ENCODE measurements at regions not wholly inside any gene's neighbourhood (a gene's known extent, or its start where the extent isn't known, plus 50 kb on each side); places are given as distances from the start of the nearest gene placed in this dataset.

DNA sequence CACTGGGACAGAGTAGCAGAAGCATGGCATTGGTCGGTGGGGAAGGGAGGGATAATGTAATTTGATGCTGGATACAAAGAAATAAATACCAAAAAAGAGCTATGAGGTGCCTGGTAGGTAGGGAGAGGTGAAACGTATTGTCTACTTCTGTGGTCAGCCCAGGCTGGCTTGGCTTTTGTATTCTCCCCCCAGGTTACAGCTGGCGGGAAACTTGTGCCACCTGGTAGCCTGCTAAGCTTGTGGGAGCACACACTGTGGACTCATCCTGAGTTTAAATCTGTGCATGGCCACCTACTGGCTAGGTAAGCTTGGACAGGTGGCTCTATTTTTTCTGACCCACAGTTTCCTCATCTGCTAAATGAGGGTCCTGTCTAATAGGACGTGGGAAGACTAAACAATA, 165.2 kb upstream of the E2F8 start:
- Histone ChIP-seq H3K4me1 (ENCODE audit: insufficient read depth) (peaks cover 7% of the 10 kb centered on the region; the same call in 1 of the 2 replicates), H3K27me3 (ENCODE audit: insufficient read depth) (no peaks in the 10 kb centered on the region), H3K27ac (ENCODE audit: low read depth) (no peak overlapping the region), H2AFZ (no peak overlapping the region), H3K36me3 (ENCODE audit: insufficient read depth) (no peaks in the 10 kb centered on the region; the same call in 1 of the 2 replicates), H3F3A (replicated peaks; ENCODE audit: low read depth) (no peaks in the 10 kb centered on the region), H4K20me1 (replicated peaks; ENCODE audit: insufficient read depth) (no peaks in the 10 kb centered on the region), H3K9me2 (ENCODE audit: insufficient read depth) (no peaks in the 10 kb centered on the region), H3K4me3 (no peak overlapping the region), H3K79me2 (replicated peaks; ENCODE audit: insufficient read depth) (no peaks in the 10 kb centered on the region), H3K4me2 (no peak overlapping the region)
- H3K27ac Mint-ChIP-seq = no peak overlapping the region
- peak; percentile 32; the same call in 1 of the 3 replicates for ATAC-seq
- TF ChIP-seq EZH2phosphoT487 (IDR thresholded peaks at IDR 0.05; ENCODE audit: unreplicated experiment) = no peak
- no peak for TF ChIP-seq CREB1 (CRISPR knock-in tag; IDR thresholded peaks at IDR 0.05; ENCODE audit: low read depth)
- no peak for TF ChIP-seq ZNF114 (CRISPR knock-in tag; IDR thresholded peaks at IDR 0.05)
- TF ChIP-seq JUNB (IDR thresholded peaks at IDR 0.05; ENCODE audit: unreplicated experiment) = no peak
- TF ChIP-seq EZH2 (IDR thresholded peaks at IDR 0.05; ENCODE audit: low read depth, unreplicated experiment) = no peak
- no peak for TF ChIP-seq STAT1 (IDR thresholded peaks at IDR 0.05; ENCODE audit: unreplicated experiment)
- TF ChIP-seq, protein P1, sequence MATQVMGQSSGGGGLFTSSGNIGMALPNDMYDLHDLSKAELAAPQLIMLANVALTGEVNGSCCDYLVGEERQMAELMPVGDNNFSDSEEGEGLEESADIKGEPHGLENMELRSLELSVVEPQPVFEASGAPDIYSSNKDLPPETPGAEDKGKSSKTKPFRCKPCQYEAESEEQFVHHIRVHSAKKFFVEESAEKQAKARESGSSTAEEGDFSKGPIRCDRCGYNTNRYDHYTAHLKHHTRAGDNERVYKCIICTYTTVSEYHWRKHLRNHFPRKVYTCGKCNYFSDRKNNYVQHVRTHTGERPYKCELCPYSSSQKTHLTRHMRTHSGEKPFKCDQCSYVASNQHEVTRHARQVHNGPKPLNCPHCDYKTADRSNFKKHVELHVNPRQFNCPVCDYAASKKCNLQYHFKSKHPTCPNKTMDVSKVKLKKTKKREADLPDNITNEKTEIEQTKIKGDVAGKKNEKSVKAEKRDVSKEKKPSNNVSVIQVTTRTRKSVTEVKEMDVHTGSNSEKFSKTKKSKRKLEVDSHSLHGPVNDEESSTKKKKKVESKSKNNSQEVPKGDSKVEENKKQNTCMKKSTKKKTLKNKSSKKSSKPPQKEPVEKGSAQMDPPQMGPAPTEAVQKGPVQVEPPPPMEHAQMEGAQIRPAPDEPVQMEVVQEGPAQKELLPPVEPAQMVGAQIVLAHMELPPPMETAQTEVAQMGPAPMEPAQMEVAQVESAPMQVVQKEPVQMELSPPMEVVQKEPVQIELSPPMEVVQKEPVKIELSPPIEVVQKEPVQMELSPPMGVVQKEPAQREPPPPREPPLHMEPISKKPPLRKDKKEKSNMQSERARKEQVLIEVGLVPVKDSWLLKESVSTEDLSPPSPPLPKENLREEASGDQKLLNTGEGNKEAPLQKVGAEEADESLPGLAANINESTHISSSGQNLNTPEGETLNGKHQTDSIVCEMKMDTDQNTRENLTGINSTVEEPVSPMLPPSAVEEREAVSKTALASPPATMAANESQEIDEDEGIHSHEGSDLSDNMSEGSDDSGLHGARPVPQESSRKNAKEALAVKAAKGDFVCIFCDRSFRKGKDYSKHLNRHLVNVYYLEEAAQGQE (IDR thresholded peaks at IDR 0.05; ENCODE audit: unreplicated experiment) = no peak
- TF ChIP-seq, protein P2, sequence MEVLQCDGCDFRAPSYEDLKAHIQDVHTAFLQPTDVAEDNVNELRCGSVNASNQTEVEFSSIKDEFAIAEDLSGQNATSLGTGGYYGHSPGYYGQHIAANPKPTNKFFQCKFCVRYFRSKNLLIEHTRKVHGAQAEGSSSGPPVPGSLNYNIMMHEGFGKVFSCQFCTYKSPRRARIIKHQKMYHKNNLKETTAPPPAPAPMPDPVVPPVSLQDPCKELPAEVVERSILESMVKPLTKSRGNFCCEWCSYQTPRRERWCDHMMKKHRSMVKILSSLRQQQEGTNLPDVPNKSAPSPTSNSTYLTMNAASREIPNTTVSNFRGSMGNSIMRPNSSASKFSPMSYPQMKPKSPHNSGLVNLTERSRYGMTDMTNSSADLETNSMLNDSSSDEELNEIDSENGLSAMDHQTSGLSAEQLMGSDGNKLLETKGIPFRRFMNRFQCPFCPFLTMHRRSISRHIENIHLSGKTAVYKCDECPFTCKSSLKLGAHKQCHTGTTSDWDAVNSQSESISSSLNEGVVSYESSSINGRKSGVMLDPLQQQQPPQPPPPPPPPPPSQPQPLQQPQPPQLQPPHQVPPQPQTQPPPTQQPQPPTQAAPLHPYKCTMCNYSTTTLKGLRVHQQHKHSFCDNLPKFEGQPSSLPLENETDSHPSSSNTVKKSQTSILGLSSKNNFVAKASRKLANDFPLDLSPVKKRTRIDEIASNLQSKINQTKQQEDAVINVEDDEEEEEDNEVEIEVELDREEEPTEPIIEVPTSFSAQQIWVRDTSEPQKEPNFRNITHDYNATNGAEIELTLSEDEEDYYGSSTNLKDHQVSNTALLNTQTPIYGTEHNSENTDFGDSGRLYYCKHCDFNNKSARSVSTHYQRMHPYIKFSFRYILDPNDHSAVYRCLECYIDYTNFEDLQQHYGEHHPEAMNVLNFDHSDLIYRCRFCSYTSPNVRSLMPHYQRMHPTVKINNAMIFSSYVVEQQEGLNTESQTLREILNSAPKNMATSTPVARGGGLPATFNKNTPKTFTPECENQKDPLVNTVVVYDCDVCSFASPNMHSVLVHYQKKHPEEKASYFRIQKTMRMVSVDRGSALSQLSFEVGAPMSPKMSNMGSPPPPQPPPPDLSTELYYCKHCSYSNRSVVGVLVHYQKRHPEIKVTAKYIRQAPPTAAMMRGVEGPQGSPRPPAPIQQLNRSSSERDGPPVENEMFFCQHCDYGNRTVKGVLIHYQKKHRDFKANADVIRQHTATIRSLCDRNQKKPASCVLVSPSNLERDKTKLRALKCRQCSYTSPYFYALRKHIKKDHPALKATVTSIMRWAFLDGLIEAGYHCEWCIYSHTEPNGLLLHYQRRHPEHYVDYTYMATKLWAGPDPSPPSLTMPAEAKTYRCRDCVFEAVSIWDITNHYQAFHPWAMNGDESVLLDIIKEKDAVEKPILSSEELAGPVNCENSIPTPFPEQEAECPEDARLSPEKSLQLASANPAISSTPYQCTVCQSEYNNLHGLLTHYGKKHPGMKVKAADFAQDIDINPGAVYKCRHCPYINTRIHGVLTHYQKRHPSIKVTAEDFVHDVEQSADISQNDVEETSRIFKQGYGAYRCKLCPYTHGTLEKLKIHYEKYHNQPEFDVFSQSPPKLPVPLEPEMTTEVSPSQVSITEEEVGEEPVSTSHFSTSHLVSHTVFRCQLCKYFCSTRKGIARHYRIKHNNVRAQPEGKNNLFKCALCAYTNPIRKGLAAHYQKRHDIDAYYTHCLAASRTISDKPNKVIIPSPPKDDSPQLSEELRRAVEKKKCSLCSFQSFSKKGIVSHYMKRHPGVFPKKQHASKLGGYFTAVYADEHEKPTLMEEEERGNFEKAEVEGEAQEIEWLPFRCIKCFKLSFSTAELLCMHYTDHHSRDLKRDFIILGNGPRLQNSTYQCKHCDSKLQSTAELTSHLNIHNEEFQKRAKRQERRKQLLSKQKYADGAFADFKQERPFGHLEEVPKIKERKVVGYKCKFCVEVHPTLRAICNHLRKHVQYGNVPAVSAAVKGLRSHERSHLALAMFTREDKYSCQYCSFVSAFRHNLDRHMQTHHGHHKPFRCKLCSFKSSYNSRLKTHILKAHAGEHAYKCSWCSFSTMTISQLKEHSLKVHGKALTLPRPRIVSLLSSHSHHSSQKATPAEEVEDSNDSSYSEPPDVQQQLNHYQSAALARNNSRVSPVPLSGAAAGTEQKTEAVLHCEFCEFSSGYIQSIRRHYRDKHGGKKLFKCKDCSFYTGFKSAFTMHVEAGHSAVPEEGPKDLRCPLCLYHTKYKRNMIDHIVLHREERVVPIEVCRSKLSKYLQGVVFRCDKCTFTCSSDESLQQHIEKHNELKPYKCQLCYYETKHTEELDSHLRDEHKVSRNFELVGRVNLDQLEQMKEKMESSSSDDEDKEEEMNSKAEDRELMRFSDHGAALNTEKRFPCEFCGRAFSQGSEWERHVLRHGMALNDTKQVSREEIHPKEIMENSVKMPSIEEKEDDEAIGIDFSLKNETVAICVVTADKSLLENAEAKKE (CRISPR knock-in tag; IDR thresholded peaks at IDR 0.05) = no peak
- H3K4me3 Mint-ChIP-seq = no peak overlapping the region
- H3K4me1 Mint-ChIP-seq = peaks cover 10% of the 10 kb centered on the region
- H3K27me3 Mint-ChIP-seq (ENCODE audit: insufficient read depth, low read depth, poor library complexity) = peaks cover 6% of the 10 kb centered on the region
- no peaks in the 10 kb centered on the region for H3K9me3 Mint-ChIP-seq
- no peaks in the 10 kb centered on the region for H3K36me3 Mint-ChIP-seq (ENCODE audit: low read depth)
- no peak for DNase-seq (ENCODE audit: low spot score)
